ENCODE measurements at regions not wholly inside any gene's neighbourhood (a gene's known extent, or its start where the extent isn't known, plus 50 kb on each side); places are given as distances from the start of the nearest gene placed in this dataset.

DNA sequence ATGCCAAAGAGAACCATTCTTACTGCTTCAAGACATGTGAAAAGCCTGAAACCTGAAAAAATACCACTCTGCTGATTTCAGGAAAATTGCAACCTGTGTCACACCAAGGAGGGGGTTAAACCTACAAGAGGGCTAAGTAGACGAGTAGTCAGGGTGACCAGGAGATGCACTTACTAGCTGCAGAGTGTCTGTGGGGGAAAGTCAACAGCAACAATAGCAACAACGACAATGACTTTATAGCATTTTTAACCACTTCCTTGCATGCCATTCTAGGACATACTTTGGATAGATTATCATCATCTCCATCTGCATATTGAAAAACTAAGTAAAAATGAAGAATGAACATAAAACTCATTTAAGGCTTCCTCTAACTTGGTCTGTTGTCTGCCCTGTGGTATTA, 902.7 kb downstream of the BCL11B start:
- H3K27ac Mint-ChIP-seq = no peak overlapping the region

DNA sequence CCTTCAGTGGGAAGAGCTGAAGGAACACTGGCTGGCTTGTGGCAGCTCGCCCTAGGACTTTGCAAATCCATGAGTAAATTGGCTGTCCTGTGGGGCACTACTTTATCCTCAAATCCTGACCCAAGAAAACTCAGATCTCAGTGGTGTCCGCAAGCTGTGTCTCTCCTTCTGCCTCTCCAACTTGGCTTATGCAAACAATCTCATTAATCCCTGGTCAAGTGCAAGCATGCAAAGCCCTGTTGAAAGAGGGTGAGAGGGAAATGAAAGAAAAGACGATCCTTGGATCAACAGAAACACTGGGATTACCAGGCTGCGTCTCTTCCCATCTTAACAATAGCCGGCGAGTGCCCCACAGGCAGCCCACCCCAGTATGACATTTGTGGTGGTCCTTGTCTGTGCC, 901.6 kb downstream of the BCL11B start:
- Mint-ChIP-seq H3K4me3 (no peak overlapping the region), H3K4me1 (no peaks in the 10 kb centered on the region), H3K27me3 (no peaks in the 10 kb centered on the region), H3K27ac (no peak overlapping the region), H3K9me3 (peaks cover 11% of the 10 kb centered on the region), H3K36me3 (ENCODE audit: low read depth) (no peaks in the 10 kb centered on the region)
- ChIA-PET CTCF (no interaction called here), POLR2A (no interaction called here)
- DNase-seq = no peak

More for the DNA sequence above, 902.7 kb downstream of the BCL11B start:
- no peaks in the 10 kb centered on the region for H3K36me3 Mint-ChIP-seq (ENCODE audit: low read depth)
- ChIA-PET CTCF (no interaction called here), POLR2A (no interaction called here)
- no peak for DNase-seq
- no peak overlapping the region for H3K4me3 Mint-ChIP-seq
- no peaks in the 10 kb centered on the region for H3K27me3 Mint-ChIP-seq
- no peaks in the 10 kb centered on the region for H3K4me1 Mint-ChIP-seq
- peaks cover 11% of the 10 kb centered on the region for H3K9me3 Mint-ChIP-seq

DNA sequence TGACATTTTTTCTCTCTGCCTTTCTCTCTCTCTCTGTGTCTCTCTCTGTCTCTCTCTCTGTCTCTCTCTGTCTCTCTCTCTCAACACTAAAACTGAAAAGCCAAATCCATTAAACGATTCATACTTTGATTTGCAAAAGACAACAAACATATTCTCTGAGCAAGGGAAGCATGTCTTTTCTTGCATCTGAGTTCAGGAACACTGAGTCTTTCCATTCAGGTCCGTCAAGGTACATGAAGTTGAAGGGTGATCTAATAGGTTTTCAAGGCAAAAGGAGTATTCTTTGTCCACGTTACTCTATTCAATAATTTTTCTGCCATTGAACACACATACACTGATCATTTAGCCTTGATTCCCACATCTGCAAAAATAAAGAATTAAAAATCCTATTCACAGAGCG, 900.9 kb downstream of the BCL11B start:
- Mint-ChIP-seq H3K27me3 (no peaks in the 10 kb centered on the region), H3K4me1 (no peaks in the 10 kb centered on the region), H3K9me3 (peaks cover 11% of the 10 kb centered on the region)

DNA sequence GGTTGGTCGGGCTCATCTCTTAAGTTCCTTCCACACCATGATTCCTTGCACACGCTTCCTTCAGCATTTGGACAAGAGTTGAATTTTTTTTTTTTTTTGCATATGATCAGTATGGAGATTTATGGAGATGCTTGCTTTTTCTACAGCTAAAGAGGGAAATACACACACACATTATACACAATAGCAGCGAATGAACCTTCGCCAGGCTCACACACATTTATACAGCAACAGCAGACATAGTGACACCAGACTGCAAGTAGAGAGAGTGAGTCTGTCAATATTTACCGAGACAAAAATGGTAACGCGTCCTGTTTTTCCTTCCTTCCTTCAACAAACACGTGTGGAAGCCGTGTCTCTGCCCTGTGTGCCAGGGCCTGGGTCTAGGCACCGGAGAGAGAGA, 897.9 kb downstream of the BCL11B start:
- no peak for DNase-seq
- ChIA-PET POLR2A (no interaction called here), CTCF (no interaction called here)
- Mint-ChIP-seq H3K36me3 (ENCODE audit: low read depth) (no peaks in the 10 kb centered on the region), H3K27ac (no peak overlapping the region), H3K4me3 (no peak overlapping the region), H3K27me3 (no peaks in the 10 kb centered on the region), H3K4me1 (no peaks in the 10 kb centered on the region), H3K9me3 (peaks cover 11% of the 10 kb centered on the region)

More for the DNA sequence above, 900.9 kb downstream of the BCL11B start:
- DNase-seq = no peak
- Mint-ChIP-seq H3K36me3 (ENCODE audit: low read depth) (no peaks in the 10 kb centered on the region), H3K4me3 (no peak overlapping the region), H3K27ac (no peak overlapping the region)
- CTCF ChIA-PET = no interaction called here
- POLR2A ChIA-PET = no interaction called here

DNA sequence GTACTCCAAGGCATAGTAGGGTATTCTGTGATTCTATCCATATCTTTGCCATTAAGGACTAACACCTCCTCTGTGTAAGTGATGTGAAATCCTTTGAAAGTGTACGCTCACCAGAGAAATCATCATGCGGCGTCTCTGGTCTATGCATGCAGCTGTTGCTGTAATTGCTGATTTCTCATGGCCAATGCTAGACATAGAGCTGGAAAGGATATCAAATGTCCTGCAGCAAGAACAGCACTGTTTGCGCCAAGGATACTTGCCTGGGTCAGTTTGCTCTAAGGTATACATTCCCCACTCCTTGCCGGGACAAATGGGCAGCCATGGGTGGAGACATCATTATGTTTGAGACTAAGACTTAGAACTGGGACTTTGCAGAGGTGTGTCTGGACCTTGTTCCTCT, 896.4 kb downstream of the BCL11B start:
- H3K36me3 Mint-ChIP-seq (ENCODE audit: low read depth) = no peaks in the 10 kb centered on the region
- no peak overlapping the region for H3K4me3 Mint-ChIP-seq
- H3K9me3 Mint-ChIP-seq = peaks cover 8% of the 10 kb centered on the region
- DNase-seq = no peak
- CTCF ChIA-PET = no interaction called here
- no peaks in the 10 kb centered on the region for H3K4me1 Mint-ChIP-seq
- H3K27me3 Mint-ChIP-seq = no peaks in the 10 kb centered on the region
- H3K27ac Mint-ChIP-seq = no peak overlapping the region
- POLR2A ChIA-PET = no interaction called here

GRCh38 chr14:98379830-98380229, 892.2 kb downstream of the BCL11B start:
- no peak for DNase-seq
- H3K27me3 Mint-ChIP-seq = peaks cover under 1% of the 10 kb centered on the region
- ChIA-PET POLR2A (no interaction called here), CTCF (no interaction called here)
- peaks cover 8% of the 10 kb centered on the region for H3K9me3 Mint-ChIP-seq
- H3K36me3 Mint-ChIP-seq (ENCODE audit: low read depth) = no peaks in the 10 kb centered on the region
- H3K27ac Mint-ChIP-seq = no peak overlapping the region
- no peak overlapping the region for H3K4me3 Mint-ChIP-seq
- H3K4me1 Mint-ChIP-seq = no peaks in the 10 kb centered on the region

DNA sequence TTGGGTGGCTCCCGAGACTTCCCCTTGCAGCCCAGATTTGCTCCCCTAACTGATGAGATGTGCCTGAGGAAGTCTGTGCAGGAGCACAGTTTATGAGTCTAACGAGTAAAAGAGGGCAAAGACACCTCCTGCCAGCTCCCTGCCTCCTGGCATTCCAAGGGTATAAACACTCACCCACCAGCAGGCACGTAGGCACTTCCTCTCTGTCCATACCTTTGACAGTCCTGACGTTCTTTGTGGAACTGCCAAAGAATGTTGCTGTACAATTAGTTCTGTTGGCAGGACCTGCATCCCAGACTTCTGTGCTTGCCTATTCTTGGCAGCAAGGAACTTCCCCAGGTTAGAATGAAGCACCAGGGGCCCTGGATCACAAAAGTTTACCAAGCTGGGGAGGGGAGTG, 889.3 kb downstream of the BCL11B start:
- H3K27me3 Mint-ChIP-seq = peaks cover 2% of the 10 kb centered on the region
- no peak overlapping the region for H3K27ac Mint-ChIP-seq
- ChIA-PET CTCF (no interaction called here), POLR2A (no interaction called here)
- no peak for DNase-seq
- no peaks in the 10 kb centered on the region for H3K4me1 Mint-ChIP-seq
- H3K9me3 Mint-ChIP-seq = peaks cover 11% of the 10 kb centered on the region
- H3K36me3 Mint-ChIP-seq (ENCODE audit: low read depth) = no peaks in the 10 kb centered on the region
- H3K4me3 Mint-ChIP-seq = no peak overlapping the region

DNA sequence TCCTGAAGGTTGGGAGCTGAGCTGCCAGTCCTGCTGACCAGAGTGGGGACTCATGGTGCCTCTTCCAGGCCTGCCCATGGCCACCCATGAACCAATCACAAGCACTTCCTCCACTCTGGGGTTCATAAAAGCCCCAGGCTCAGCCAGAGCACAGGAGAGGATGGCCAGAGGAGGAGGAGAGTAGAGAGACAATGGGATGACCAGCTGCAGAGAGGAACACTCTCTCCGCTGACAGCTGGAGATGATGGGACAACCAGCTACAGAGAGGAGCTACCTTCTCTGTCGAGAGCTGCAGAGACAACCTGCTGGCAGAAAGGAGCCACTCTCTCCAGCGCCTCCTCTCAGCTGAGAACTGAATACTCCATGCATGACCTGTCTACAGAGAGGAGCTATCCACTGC, 886.1 kb downstream of the BCL11B start:
- Mint-ChIP-seq H3K4me1 (no peaks in the 10 kb centered on the region), H3K27me3 (peaks cover 2% of the 10 kb centered on the region), H3K9me3 (peaks cover 3% of the 10 kb centered on the region), H3K4me3 (no peak overlapping the region), H3K27ac (no peak overlapping the region), H3K36me3 (ENCODE audit: low read depth) (no peaks in the 10 kb centered on the region)
- no peak for DNase-seq
- ChIA-PET POLR2A (no interaction called here), CTCF (no interaction called here)

- Mint-ChIP-seq H3K36me3 (ENCODE audit: low read depth) (no peaks in the 10 kb centered on the region), H3K27me3 (no peaks in the 10 kb centered on the region), H3K4me3 (no peak overlapping the region), H3K27ac (no peak overlapping the region), H3K4me1 (no peaks in the 10 kb centered on the region), H3K9me3 (peaks cover 6% of the 10 kb centered on the region)
- CTCF ChIA-PET = interaction anchor here (0.6 kb wide), 1 partner anchor 456 kb away, joined by 3 read pairs; no protein-coding TSS in a partner anchor
- DNase-seq = no peak
- POLR2A ChIA-PET = no interaction called here
Observed at GRCh38 chr14:98391061-98391460, 880.9 kb downstream of the BCL11B start.

DNA sequence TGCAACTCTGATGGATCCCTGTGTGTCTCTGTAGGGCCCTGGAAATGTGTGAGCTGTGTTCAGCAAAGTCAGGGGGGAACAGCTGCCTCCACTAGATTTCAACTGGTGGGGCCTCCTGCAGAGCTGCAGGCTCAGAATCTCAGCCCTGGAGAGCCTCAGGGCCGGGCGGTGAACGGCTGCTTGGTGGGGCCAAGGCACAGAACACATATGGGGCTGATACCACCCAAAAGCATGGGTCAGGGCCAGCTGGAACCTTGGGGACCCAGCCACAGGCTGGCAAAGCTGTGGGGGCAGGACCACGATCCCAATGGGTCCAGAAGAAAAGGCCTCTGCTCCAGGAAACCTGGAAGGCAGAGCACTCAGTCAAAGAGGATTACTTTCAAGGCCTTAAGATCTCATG, 878.5 kb downstream of the BCL11B start:
- CTCF ChIA-PET = no interaction called here
- no peaks in the 10 kb centered on the region for H3K27me3 Mint-ChIP-seq

GRCh38 chr14:98404811-98405210, 867.2 kb downstream of the BCL11B start:
- Mint-ChIP-seq H3K9me3 (no peaks in the 10 kb centered on the region), H3K4me1 (peaks cover 6% of the 10 kb centered on the region), H3K27ac (no peak overlapping the region), H3K27me3 (no peaks in the 10 kb centered on the region), H3K36me3 (ENCODE audit: low read depth) (no peaks in the 10 kb centered on the region), H3K4me3 (no peak overlapping the region)
- CTCF ChIA-PET = no interaction called here
- POLR2A ChIA-PET = no interaction called here
- no peak for DNase-seq

More for the DNA sequence above, 878.5 kb downstream of the BCL11B start:
- Mint-ChIP-seq H3K4me3 (no peak overlapping the region), H3K27ac (no peak overlapping the region), H3K9me3 (peaks cover 6% of the 10 kb centered on the region), H3K4me1 (no peaks in the 10 kb centered on the region), H3K36me3 (ENCODE audit: low read depth) (no peaks in the 10 kb centered on the region)
- DNase-seq = no peak
- POLR2A ChIA-PET = no interaction called here

GRCh38 chr14:98408024-98408555, 863.9 kb downstream of the BCL11B start:
- ChIA-PET CTCF (no interaction called here), POLR2A (no interaction called here)
- DNase-seq = no peak
- Mint-ChIP-seq H3K4me3 (no peak overlapping the region), H3K36me3 (ENCODE audit: low read depth) (no peaks in the 10 kb centered on the region), H3K27me3 (no peaks in the 10 kb centered on the region), H3K9me3 (no peaks in the 10 kb centered on the region), H3K27ac (no peak overlapping the region), H3K4me1 (peaks cover 6% of the 10 kb centered on the region)

- H3K9me3 Mint-ChIP-seq = no peaks in the 10 kb centered on the region
- H3K4me3 Mint-ChIP-seq = no peak overlapping the region
- no peak for DNase-seq
- H3K27ac Mint-ChIP-seq = no peak overlapping the region
- CTCF ChIA-PET = no interaction called here
- peaks cover 6% of the 10 kb centered on the region for H3K4me1 Mint-ChIP-seq
- POLR2A ChIA-PET = no interaction called here
- no peaks in the 10 kb centered on the region for H3K27me3 Mint-ChIP-seq
- H3K36me3 Mint-ChIP-seq (ENCODE audit: low read depth) = no peaks in the 10 kb centered on the region
Observed at GRCh38 chr14:98408713-98409112, 863.3 kb downstream of the BCL11B start.

GRCh38 chr14:98411154-98411553, 860.8 kb downstream of the BCL11B start:
- Mint-ChIP-seq H3K36me3 (ENCODE audit: low read depth) (no peaks in the 10 kb centered on the region), H3K27me3 (no peaks in the 10 kb centered on the region), H3K9me3 (no peaks in the 10 kb centered on the region), H3K4me3 (no peak overlapping the region), H3K4me1 (peaks cover 6% of the 10 kb centered on the region), H3K27ac (no peak overlapping the region)
- CTCF ChIA-PET = no interaction called here
- POLR2A ChIA-PET = no interaction called here
- no peak for DNase-seq

GRCh38 chr14:98412431-98412830, 859.6 kb downstream of the BCL11B start:
- Mint-ChIP-seq H3K27ac (no peak overlapping the region), H3K4me1 (peaks cover 6% of the 10 kb centered on the region), H3K4me3 (no peak overlapping the region), H3K27me3 (no peaks in the 10 kb centered on the region), H3K36me3 (ENCODE audit: low read depth) (no peaks in the 10 kb centered on the region), H3K9me3 (peaks cover 3% of the 10 kb centered on the region)
- ChIA-PET POLR2A (no interaction called here), CTCF (no interaction called here)
- no peak for DNase-seq
